ENCODE measurements at regions not wholly inside any gene's neighbourhood (a gene's known extent, or its start where the extent isn't known, plus 50 kb on each side); places are given as distances from the start of the nearest gene placed in this dataset. TPM values are rescaled to one million over a fixed set of nuclear protein-coding genes. Genes with fewer than 3 reads are reported as not detected.

GRCh38 chr5:19370655-19371386 lies 617.2 kb downstream of the CDH18 start:
- no peak for TF ChIP-seq CTCF (IDR thresholded peaks at IDR 0.05)
- ATAC-seq (ENCODE audit: low FRiP score) (no peak), DNase-seq (ENCODE audit: low spot score) (no peak)

- DNase-seq (ENCODE audit: low spot score), result no peak
- TF ChIP-seq CTCF (IDR thresholded peaks at IDR 0.05), result no peak
- ATAC-seq (ENCODE audit: low FRiP score), result no peak
Measured at GRCh38 chr5:19388391-19388790, 599.6 kb downstream of the CDH18 start.

- ATAC-seq (ENCODE audit: low FRiP score) (no peak), DNase-seq (ENCODE audit: low spot score) (no peak)
- TF ChIP-seq CTCF (IDR thresholded peaks at IDR 0.05), result no peak
Measured at GRCh38 chr5:19401032-19401431, 587.0 kb downstream of the CDH18 start.

GRCh38 chr5:19406576-19407365 lies 581.2 kb downstream of the CDH18 start:
- no peak for TF ChIP-seq CTCF (IDR thresholded peaks at IDR 0.05)
- no peak for ATAC-seq (ENCODE audit: low FRiP score)
- DNase-seq (ENCODE audit: low spot score), result no peak

- ATAC-seq (ENCODE audit: low FRiP score) (no peak), DNase-seq (ENCODE audit: low spot score) (no peak)
- TF ChIP-seq CTCF (IDR thresholded peaks at IDR 0.05), result no peak
Measured at GRCh38 chr5:19408149-19408548, 579.9 kb downstream of the CDH18 start.

- ATAC-seq (ENCODE audit: low FRiP score) (no peak), DNase-seq (ENCODE audit: low spot score) (no peak)
- no peak for TF ChIP-seq CTCF (IDR thresholded peaks at IDR 0.05)
Measured at GRCh38 chr5:19411936-19412335, 576.1 kb downstream of the CDH18 start.

Small RNAs in the stretch of these regions (small RNA-seq; reads per million reads assigned to genes)
- gene AC025768.1 (not detected), gene RF00017 (not detected), gene RF00136 (0.77 reads per million), gene RN7SL58P (not detected)

All from omental fat pad (tissue), 3 donors.